ENCODE measurements at regions not wholly inside any gene's neighbourhood (a gene's known extent, or its start where the extent isn't known, plus 50 kb on each side); places are given as distances from the start of the nearest gene placed in this dataset.
"Not testable (repeated sequence)": the region's sequence is repeated elsewhere in the genome, so short reads cannot be mapped to it uniquely, and the experiment has no call there.

GRCh38 chr1:117714546-117714945, 108.7 kb downstream of the TENT5C start:
- in situ Hi-C loops (cut with MboI; ENCODE audit: low pct_unique_long_range_greater_than_20kb, low sequenced_read_pairs, unreplicated experiment): no loop called here
- no peak for TF ChIP-seq CTCF (IDR thresholded peaks at IDR 0.05; ENCODE audit: extremely low read depth, insufficient read depth, missing control alignments)

GRCh38 chr1:117716030-117716429, 110.2 kb downstream of the TENT5C start:
- DNase-seq (ENCODE audit: low spot score); in situ Hi-C loops (cut with MboI; ENCODE audit: low pct_unique_long_range_greater_than_20kb, low sequenced_read_pairs, unreplicated experiment): not testable (repeated sequence)

More at GRCh38 chr1:117714546-117714945, 108.7 kb downstream of the TENT5C start:
- no peak for DNase-seq (ENCODE audit: low spot score)

DNA sequence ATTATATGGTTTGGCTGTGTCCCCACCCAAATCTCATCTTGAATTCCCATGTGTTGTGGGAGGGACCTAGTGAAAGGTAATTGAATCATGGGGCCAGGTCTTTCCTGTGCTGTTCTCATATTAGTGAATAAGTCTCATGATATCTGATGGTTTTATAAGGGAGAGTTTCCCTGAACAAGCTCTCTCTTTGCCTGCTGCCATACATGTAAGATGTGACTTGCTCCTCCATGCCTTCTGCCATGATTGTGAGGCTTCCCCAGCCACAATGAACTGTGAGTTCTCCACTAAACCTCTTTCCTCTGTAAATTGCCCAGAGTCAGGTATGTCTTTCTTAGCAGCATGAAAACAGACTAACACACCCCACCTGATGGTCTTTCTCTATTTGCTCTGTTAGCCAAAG, 112.1 kb downstream of the TENT5C start:
- in situ Hi-C loops (cut with MboI; ENCODE audit: low pct_unique_long_range_greater_than_20kb, low sequenced_read_pairs, unreplicated experiment); DNase-seq (ENCODE audit: low spot score): not testable (repeated sequence)

DNA sequence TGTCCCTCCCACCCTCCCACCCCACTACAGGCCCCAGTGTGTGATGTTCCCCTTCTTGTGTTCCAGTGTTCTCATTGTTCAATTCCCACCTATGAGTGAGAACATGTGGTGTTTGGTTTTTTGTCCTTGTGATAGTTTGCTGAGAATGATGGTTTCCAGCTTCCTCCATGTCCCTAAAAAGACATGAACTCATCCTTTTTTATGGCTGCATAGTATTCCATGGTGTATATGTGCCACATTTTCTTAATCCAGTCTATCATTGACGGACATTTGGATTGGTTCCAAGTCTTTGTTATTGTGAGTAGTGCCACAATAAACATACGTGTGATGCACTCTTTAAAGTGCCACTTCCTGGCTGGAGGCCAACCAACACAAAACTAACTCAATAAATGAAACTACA, 112.7 kb downstream of the TENT5C start:
- in situ Hi-C loops (cut with MboI; ENCODE audit: low pct_unique_long_range_greater_than_20kb, low sequenced_read_pairs, unreplicated experiment); DNase-seq (ENCODE audit: low spot score): not testable (repeated sequence)

GRCh38 chr1:117719004-117719403, 113.2 kb downstream of the TENT5C start:
- DNase-seq (ENCODE audit: low spot score): no peak
- in situ Hi-C loops (cut with MboI; ENCODE audit: low pct_unique_long_range_greater_than_20kb, low sequenced_read_pairs, unreplicated experiment): no loop called here
- TF ChIP-seq CTCF (IDR thresholded peaks at IDR 0.05; ENCODE audit: extremely low read depth, insufficient read depth, missing control alignments): no peak

- DNase-seq (ENCODE audit: low spot score): no peak
- TF ChIP-seq CTCF (IDR thresholded peaks at IDR 0.05; ENCODE audit: extremely low read depth, insufficient read depth, missing control alignments): no peak
- in situ Hi-C loops (cut with MboI; ENCODE audit: low pct_unique_long_range_greater_than_20kb, low sequenced_read_pairs, unreplicated experiment): no loop called here
Measured at GRCh38 chr1:117732065-117732797, 126.4 kb downstream of the TENT5C start.

DNA sequence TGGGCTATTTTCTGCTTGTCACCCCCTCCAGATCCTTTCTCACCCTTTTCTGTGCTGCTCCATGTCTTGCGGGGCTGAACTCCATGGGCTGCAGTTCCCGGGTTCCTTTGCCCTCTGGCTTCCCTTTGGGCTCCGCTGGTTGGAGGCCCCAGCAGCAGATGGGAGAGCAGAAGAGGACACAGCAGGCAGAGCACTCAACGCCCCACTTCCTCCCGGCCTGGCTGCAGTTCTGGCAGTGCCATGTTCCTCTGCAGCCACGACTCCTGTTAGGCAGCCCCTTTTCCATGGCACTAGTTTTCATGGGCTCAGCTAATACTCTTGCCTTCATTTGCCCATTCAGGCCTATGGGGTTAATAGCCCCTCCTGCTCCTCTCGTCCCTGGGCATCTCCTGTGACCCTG, 127.1 kb downstream of the TENT5C start:
- no peak for DNase-seq (ENCODE audit: low spot score)
- in situ Hi-C loops (cut with MboI; ENCODE audit: low pct_unique_long_range_greater_than_20kb, low sequenced_read_pairs, unreplicated experiment): no loop called here
- TF ChIP-seq CTCF (IDR thresholded peaks at IDR 0.05; ENCODE audit: extremely low read depth, insufficient read depth, missing control alignments): no peak

DNA sequence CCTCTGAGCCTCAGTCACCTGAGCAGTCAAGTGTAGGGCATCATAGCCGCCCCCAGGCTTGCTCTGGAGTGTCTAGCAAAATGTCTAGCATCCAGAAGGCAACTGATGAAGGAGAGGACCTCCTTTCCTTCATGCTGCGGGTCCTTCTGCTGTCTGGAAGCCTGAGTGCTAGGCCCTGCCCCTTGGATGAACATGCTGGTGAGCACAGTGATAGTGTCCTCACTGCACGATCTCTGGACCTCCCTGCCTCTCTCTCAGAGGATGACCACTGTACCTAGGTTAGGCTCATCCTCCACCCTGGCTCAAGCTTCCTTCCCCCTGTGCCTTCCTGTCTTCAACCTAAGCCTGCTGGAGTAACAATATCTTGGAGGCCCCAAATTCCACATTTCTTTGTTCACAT, 128.6 kb downstream of the TENT5C start:
- no peak for DNase-seq (ENCODE audit: low spot score)
- in situ Hi-C loops (cut with MboI; ENCODE audit: low pct_unique_long_range_greater_than_20kb, low sequenced_read_pairs, unreplicated experiment): no loop called here
- no peak for TF ChIP-seq CTCF (IDR thresholded peaks at IDR 0.05; ENCODE audit: extremely low read depth, insufficient read depth, missing control alignments)
